DOHH2 (cell line): ENCODE measurements at regions not wholly inside any gene's neighbourhood (a gene's known extent, or its start where the extent isn't known, plus 50 kb on each side); places are given as distances from the start of the nearest gene placed in this dataset.

Experiments used
- CTCF ChIP-seq: fragments of 200-600 bp; sonication (generic); IDR thresholded peaks from one replicate; pipeline ENCODE4 v1.5.1; 2014; ENCODE audit warnings: antibody characterized with exemption, mild to moderate bottlenecking, low read depth, low read length; ENCODE audit not compliant: poor library complexity, severe bottlenecking
- EZH2phosphoT487 ChIP-seq: fragments of 200-600 bp; sonication (generic); IDR thresholded peaks from 2 replicates; pipeline ENCODE4 v1.6.1; 2017; ENCODE audit warnings: borderline replicate concordance, mild to moderate bottlenecking, antibody characterized with exemption, low read length, moderate library complexity, mixed read lengths

- TF ChIP-seq CTCF = no peak
- TF ChIP-seq EZH2phosphoT487 = no peak
Measured at GRCh38 chrX:46220822-46221221, 324.4 kb downstream of the ZNF674 start.
